ENCODE measurements at regions not wholly inside any gene's neighbourhood (a gene's known extent, or its start where the extent isn't known, plus 50 kb on each side); places are given as distances from the start of the nearest gene placed in this dataset.

- Mint-ChIP-seq H3K4me1 (no peaks in the 10 kb centered on the region), H3K9me3 (peaks cover 0 to 11% (median 6%) of the 10 kb centered on the region in 7 donors), H3K27me3 (ENCODE audit: low read depth in 3 of 3) (no peaks in the 10 kb centered on the region), H3K27ac (no peak overlapping the region), H3K36me3 (no peaks in the 10 kb centered on the region), H3K4me3 (no peak overlapping the region)
- Histone ChIP-seq H2AFZ (ENCODE audit: insufficient read depth, low read depth, low read length, poor library complexity, severe bottlenecking) (no peak overlapping the region), H3K27me3 (ENCODE audit: control insufficient read depth in 2 of 2, insufficient read depth in 2 of 2, low read length in 2 of 2) (no peaks in the 10 kb centered on the region), H3K9ac (ENCODE audit: insufficient read depth, low read length, poor library complexity, severe bottlenecking) (no peak overlapping the region), H3K36me3 (replicated peaks in 1 of 2; ENCODE audit: control insufficient read depth in 1 of 2, insufficient read depth in 2 of 2, low read length in 2 of 2) (no peaks in the 10 kb centered on the region), H3K4me2 (replicated peaks; ENCODE audit: extremely low read depth, low read length, poor library complexity, severe bottlenecking) (no peak overlapping the region), H3K9me3 (replicated peaks in 1 of 2; ENCODE audit: control insufficient read depth in 1 of 2, insufficient read depth in 1 of 2, low read length in 2 of 2) (peaks cover 4 to 8% of the 10 kb centered on the region in 2 donors), H3K4me1 (ENCODE audit: control insufficient read depth in 1 of 2, insufficient read depth in 2 of 2, low read length in 2 of 2) (no peaks in the 10 kb centered on the region), H3K27ac (ENCODE audit: low read depth in 1 of 2, low read length in 2 of 2) (no peak overlapping the region), H4K20me1 (ENCODE audit: insufficient read depth, low read length) (no peaks in the 10 kb centered on the region), H3K4me3 (replicated peaks in 1 of 3; ENCODE audit: low read depth in 2 of 3, low read length in 3 of 3) (no peak overlapping the region), H3K79me2 (ENCODE audit: insufficient read depth, low read length) (no peaks in the 10 kb centered on the region)
- no CpG with 5 or more reads among the region's 3 CpGs for WGBS (ENCODE audit: insufficient coverage)
- intact Hi-C loops (cut with micrococcal nuclease) = no loop called here
- no peak for DNase-seq
- TF ChIP-seq CTCF (IDR thresholded peaks at IDR 0.05) = no peak
Observed at GRCh38 chr4:186918466-186918865, 194.8 kb upstream of the FAT1 start.

GRCh38 chr4:186919340-186919739 lies 195.7 kb upstream of the FAT1 start:
- Mint-ChIP-seq H3K27ac (no peak overlapping the region), H3K36me3 (no peaks in the 10 kb centered on the region), H3K4me3 (no peak overlapping the region), H3K27me3 (ENCODE audit: low read depth in 3 of 3) (no peaks in the 10 kb centered on the region), H3K4me1 (no peaks in the 10 kb centered on the region), H3K9me3 (peaks cover 0 to 6% (median 3%) of the 10 kb centered on the region in 7 donors)
- WGBS (ENCODE audit: insufficient coverage) = 96% methylated on average over 16 of the region's 16 CpGs
- DNase-seq = no peak
- Histone ChIP-seq H3K36me3 (replicated peaks in 1 of 2; ENCODE audit: control insufficient read depth in 1 of 2, insufficient read depth in 2 of 2, low read length in 2 of 2) (no peaks in the 10 kb centered on the region), H3K9me3 (replicated peaks in 1 of 2; ENCODE audit: control insufficient read depth in 1 of 2, insufficient read depth in 1 of 2, low read length in 2 of 2) (peaks cover 4 to 8% of the 10 kb centered on the region in 2 donors), H3K4me2 (replicated peaks; ENCODE audit: extremely low read depth, low read length, poor library complexity, severe bottlenecking) (no peak overlapping the region), H3K9ac (ENCODE audit: insufficient read depth, low read length, poor library complexity, severe bottlenecking) (no peak overlapping the region), H3K79me2 (ENCODE audit: insufficient read depth, low read length) (no peaks in the 10 kb centered on the region), H2AFZ (ENCODE audit: insufficient read depth, low read depth, low read length, poor library complexity, severe bottlenecking) (no peak overlapping the region), H4K20me1 (ENCODE audit: insufficient read depth, low read length) (no peaks in the 10 kb centered on the region), H3K4me1 (ENCODE audit: control insufficient read depth in 1 of 2, insufficient read depth in 2 of 2, low read length in 2 of 2) (no peaks in the 10 kb centered on the region), H3K4me3 (replicated peaks in 1 of 3; ENCODE audit: low read depth in 2 of 3, low read length in 3 of 3) (no peak overlapping the region), H3K27me3 (ENCODE audit: control insufficient read depth in 2 of 2, insufficient read depth in 2 of 2, low read length in 2 of 2) (no peaks in the 10 kb centered on the region), H3K27ac (ENCODE audit: low read depth in 1 of 2, low read length in 2 of 2) (no peak overlapping the region)
- TF ChIP-seq CTCF (IDR thresholded peaks at IDR 0.05) = no peak
- intact Hi-C loops (cut with micrococcal nuclease) = no loop called here
